ENCODE measurements at regions not wholly inside any gene's neighbourhood (a gene's known extent, or its start where the extent isn't known, plus 50 kb on each side); places are given as distances from the start of the nearest gene placed in this dataset.

DNA sequence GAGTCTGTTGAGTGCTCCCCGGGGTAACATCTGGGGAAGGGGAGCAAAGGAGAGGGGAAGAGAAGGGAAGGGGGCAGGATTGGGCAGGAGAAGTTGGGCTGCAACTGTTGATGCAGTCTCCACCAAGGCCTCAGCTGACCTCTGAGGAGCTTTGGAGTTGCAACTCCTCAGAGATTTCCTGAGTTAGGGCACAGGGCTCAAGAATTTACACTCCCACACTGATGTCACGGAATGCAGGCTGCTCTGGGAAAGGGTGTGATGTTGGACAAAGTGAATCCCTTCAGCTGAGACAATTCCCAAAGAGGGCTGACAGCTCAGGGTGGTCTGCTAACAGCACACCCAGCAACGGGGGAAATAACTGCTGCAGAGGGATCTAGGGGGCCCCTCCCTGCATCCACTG is 295.6 kb downstream of the PCNX1 start:
- Histone ChIP-seq H3K4me3 (ENCODE audit: extremely low read depth, insufficient read depth, low read length, poor library complexity, severe bottlenecking) (no peak overlapping the region), H3K9me3 (ENCODE audit: control insufficient read depth, low read length) (peaks cover 8% of the 10 kb centered on the region), H3K4me1 (ENCODE audit: control insufficient read depth, insufficient read depth, low read length, poor library complexity, severe bottlenecking) (peaks cover 9% of the 10 kb centered on the region), H3K36me3 (ENCODE audit: control insufficient read depth, insufficient read depth, low read length) (no peaks in the 10 kb centered on the region), H3K27ac (ENCODE audit: low read depth, low read length, severe bottlenecking) (no peak overlapping the region)
- WGBS, 2 experiments (ENCODE audit: insufficient coverage in 2 of 2) = 81 to 88% methylated on average over 2 to 3 of the region's 3 CpGs

GRCh38 chr14:71203306-71203705 is 296.0 kb downstream of the PCNX1 start:
- 90 to 95% methylated on average over 6 of the region's 6 CpGs for WGBS, 2 experiments (ENCODE audit: insufficient coverage in 2 of 2)
- H3K36me3 ChIP-seq (ENCODE audit: control insufficient read depth, insufficient read depth, low read length) = no peaks in the 10 kb centered on the region
- H3K27ac ChIP-seq (ENCODE audit: low read depth, low read length, severe bottlenecking) = no peak overlapping the region
- H3K4me1 ChIP-seq (ENCODE audit: control insufficient read depth, insufficient read depth, low read length, poor library complexity, severe bottlenecking) = peaks cover 9% of the 10 kb centered on the region
- H3K4me3 ChIP-seq (ENCODE audit: extremely low read depth, insufficient read depth, low read length, poor library complexity, severe bottlenecking) = no peak overlapping the region
- H3K9me3 ChIP-seq (ENCODE audit: control insufficient read depth, low read length) = peaks cover 8% of the 10 kb centered on the region

DNA sequence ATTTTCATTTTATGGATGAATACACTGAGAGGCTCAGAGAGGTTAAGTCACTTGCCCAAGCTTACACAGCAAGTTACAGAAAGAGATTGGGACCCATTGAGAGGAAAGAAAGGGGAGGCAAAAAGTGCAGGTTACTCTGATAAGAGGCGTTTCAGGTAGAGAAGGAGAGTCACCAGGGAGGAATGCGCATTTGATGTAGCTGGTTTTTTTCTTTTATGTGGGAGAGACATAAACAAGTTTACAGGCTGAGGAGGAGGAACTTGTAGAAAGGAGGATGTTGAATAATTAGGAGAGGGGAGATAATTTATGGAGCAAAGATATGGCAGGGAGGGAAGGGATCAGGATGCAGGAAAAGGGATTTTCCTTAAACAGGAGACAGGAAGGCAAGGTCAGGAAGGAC is 297.0 kb downstream of the PCNX1 start:
- Histone ChIP-seq H3K4me3 (ENCODE audit: extremely low read depth, insufficient read depth, low read length, poor library complexity, severe bottlenecking) (no peak overlapping the region), H3K27ac (ENCODE audit: low read depth, low read length, severe bottlenecking) (no peak overlapping the region), H3K9me3 (ENCODE audit: control insufficient read depth, low read length) (peaks cover 3% of the 10 kb centered on the region), H3K36me3 (ENCODE audit: control insufficient read depth, insufficient read depth, low read length) (no peaks in the 10 kb centered on the region), H3K4me1 (ENCODE audit: control insufficient read depth, insufficient read depth, low read length, poor library complexity, severe bottlenecking) (peaks cover 9% of the 10 kb centered on the region)
- WGBS, 2 experiments (ENCODE audit: insufficient coverage in 2 of 2) = 76 to 81% methylated on average over 2 of the region's 2 CpGs

DNA sequence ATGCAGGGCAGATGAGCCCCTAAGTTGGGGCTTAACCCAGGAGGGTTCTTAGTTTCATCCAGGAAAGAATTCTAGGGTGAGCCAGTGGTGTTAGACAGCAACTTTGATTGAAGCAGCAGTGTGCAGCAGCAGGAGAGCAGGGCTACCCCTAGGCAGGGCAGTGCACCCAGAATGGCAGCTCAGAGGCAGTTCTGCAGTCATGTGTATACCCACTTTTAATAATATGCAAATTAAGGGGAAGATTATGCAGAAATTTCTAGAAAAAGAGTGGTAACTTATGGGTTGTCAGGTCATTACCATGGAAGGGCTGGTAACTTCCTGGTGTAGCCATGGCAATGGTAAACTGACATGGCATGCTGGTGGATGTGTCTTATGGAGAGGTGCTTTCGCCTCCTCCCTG is 297.5 kb downstream of the PCNX1 start:
- Histone ChIP-seq H3K36me3 (ENCODE audit: control insufficient read depth, insufficient read depth, low read length) (no peaks in the 10 kb centered on the region), H3K4me1 (ENCODE audit: control insufficient read depth, insufficient read depth, low read length, poor library complexity, severe bottlenecking) (peaks cover 9% of the 10 kb centered on the region), H3K4me3 (ENCODE audit: extremely low read depth, insufficient read depth, low read length, poor library complexity, severe bottlenecking) (no peak overlapping the region), H3K9me3 (ENCODE audit: control insufficient read depth, low read length) (no peaks in the 10 kb centered on the region), H3K27ac (ENCODE audit: low read depth, low read length, severe bottlenecking) (no peak overlapping the region)
- WGBS, 2 experiments (ENCODE audit: insufficient coverage in 2 of 2) = no CpG with 5 or more reads among the region's 1 CpG

DNA sequence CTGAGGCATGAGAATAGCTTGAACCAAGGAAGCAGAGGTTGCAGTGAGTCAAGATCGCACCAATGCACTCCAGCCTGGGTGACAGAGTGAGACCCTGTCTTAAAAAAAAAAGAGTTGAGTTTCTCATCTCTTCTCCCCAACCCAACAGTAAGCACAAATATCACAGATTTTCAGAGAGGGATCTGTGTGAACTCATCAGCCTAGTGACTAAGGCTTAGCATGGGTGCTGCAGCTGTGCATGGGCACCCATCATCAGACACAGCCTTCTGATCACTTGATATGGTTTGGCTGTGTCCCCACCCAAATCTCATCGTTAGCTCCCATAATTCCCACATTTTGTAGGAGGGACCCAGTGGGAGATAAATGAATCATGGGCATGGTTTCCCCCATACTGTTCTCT is 298.9 kb downstream of the PCNX1 start:
- Histone ChIP-seq H3K27ac (ENCODE audit: low read depth, low read length, severe bottlenecking) (no peak overlapping the region), H3K9me3 (ENCODE audit: control insufficient read depth, low read length) (no peaks in the 10 kb centered on the region), H3K36me3 (ENCODE audit: control insufficient read depth, insufficient read depth, low read length) (no peaks in the 10 kb centered on the region), H3K4me3 (ENCODE audit: extremely low read depth, insufficient read depth, low read length, poor library complexity, severe bottlenecking) (no peak overlapping the region), H3K4me1 (ENCODE audit: control insufficient read depth, insufficient read depth, low read length, poor library complexity, severe bottlenecking) (peaks cover 9% of the 10 kb centered on the region)
- 100% methylated on average over 1 of the region's 2 CpGs for WGBS, 2 experiments (ENCODE audit: insufficient coverage in 2 of 2)

- no peak overlapping the region for H3K4me3 ChIP-seq (ENCODE audit: extremely low read depth, insufficient read depth, low read length, poor library complexity, severe bottlenecking)
- no peaks in the 10 kb centered on the region for H3K36me3 ChIP-seq (ENCODE audit: control insufficient read depth, insufficient read depth, low read length)
- H3K27ac ChIP-seq (ENCODE audit: low read depth, low read length, severe bottlenecking) = no peak overlapping the region
- H3K9me3 ChIP-seq (ENCODE audit: control insufficient read depth, low read length) = no peaks in the 10 kb centered on the region
- 91 to 95% methylated on average over 7 of the region's 7 CpGs for WGBS, 2 experiments (ENCODE audit: insufficient coverage in 2 of 2)
- peaks cover 9% of the 10 kb centered on the region for H3K4me1 ChIP-seq (ENCODE audit: control insufficient read depth, insufficient read depth, low read length, poor library complexity, severe bottlenecking)
These were observed 299.6 kb downstream of the PCNX1 start for GRCh38 chr14:71206766-71207371.

DNA sequence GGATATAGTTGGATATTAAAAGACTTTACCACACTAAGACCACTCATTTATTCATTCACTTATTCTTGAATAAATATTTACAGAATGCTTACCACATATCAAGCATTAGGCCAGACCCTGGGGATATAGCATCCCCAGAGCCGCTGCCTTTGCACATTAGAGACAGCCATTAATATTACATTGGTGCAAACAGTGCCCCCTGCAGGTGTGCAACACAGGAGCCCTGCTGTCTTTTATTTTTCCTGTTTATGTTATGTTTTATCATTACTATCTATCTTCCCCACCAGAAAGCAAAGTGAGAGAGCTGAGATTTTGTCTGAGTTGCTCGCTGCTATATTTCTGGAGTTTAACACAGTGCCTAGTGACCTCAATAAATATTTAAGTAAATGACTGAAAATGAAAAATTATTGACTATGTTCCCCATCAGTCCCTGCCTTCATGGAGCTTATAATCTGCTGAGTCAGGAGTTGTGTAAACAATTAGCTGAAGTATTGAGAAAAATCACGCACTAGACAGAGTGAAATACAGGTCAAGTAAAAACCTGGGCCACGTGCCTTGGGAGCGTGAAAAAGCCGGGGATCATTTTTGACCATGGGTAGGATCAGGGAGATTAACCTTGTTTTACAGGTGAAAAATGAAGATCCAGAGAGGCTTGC is 301.6 kb downstream of the PCNX1 start:
- WGBS, 2 experiments (ENCODE audit: insufficient coverage in 2 of 2) = 93 to 97% methylated on average over 5 of the region's 6 CpGs

DNA sequence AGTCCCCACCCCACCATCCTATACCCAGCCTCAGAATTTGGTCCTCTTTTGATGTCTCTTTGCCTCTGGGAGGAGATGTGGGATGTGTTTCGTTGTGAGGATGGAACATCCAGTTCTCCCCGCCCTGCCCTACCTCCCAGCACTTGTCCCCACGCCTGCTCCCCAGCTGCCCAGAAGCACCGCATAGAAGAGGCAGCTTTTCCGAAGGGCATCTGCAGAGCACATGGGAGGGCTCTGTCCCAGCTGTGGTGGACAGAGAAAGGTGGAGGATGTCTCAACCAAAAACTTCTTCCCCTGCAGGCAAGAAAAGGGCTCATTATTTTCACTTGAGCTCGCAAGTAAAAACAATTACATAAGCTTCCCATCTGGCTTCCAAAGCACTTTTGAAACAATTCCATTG is 302.6 kb downstream of the PCNX1 start:
- H3K4me3 ChIP-seq (ENCODE audit: extremely low read depth, insufficient read depth, low read length, poor library complexity, severe bottlenecking) = no peak overlapping the region
- WGBS, 2 experiments (ENCODE audit: insufficient coverage in 2 of 2) = 87 to 100% methylated on average over 1 to 3 of the region's 6 CpGs
- no peaks in the 10 kb centered on the region for H3K9me3 ChIP-seq (ENCODE audit: control insufficient read depth, low read length)
- H3K4me1 ChIP-seq (ENCODE audit: control insufficient read depth, insufficient read depth, low read length, poor library complexity, severe bottlenecking) = peaks cover 3% of the 10 kb centered on the region
- no peaks in the 10 kb centered on the region for H3K36me3 ChIP-seq (ENCODE audit: control insufficient read depth, insufficient read depth, low read length)
- no peak overlapping the region for H3K27ac ChIP-seq (ENCODE audit: low read depth, low read length, severe bottlenecking)

More for the DNA sequence above, 301.6 kb downstream of the PCNX1 start:
- Histone ChIP-seq H3K4me3 (ENCODE audit: extremely low read depth, insufficient read depth, low read length, poor library complexity, severe bottlenecking) (no peak overlapping the region), H3K27ac (ENCODE audit: low read depth, low read length, severe bottlenecking) (no peak overlapping the region), H3K36me3 (ENCODE audit: control insufficient read depth, insufficient read depth, low read length) (no peaks in the 10 kb centered on the region), H3K9me3 (ENCODE audit: control insufficient read depth, low read length) (no peaks in the 10 kb centered on the region), H3K4me1 (ENCODE audit: control insufficient read depth, insufficient read depth, low read length, poor library complexity, severe bottlenecking) (peaks cover 7% of the 10 kb centered on the region)

DNA sequence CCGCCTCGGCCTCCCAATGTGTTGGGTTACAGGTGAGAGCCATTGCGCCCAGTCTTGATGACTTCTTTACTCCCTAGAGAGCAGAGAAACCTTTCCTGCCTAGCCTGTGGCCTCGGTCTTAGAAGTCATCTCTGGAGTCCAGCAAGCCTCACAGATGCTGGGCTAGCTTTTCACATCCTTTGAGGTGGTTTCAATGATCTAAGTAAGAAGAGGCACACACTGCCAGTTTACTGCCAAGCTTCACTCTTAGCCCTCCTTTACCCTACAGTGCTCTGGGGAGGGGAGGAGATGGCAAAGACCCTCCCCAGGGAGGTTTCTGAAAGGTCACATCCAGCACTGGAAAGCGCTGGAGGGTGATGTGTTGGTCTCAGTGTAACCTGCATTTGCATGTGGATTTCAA is 304.8 kb downstream of the PCNX1 start:
- Histone ChIP-seq H3K4me3 (ENCODE audit: extremely low read depth, insufficient read depth, low read length, poor library complexity, severe bottlenecking) (no peak overlapping the region), H3K4me1 (ENCODE audit: control insufficient read depth, insufficient read depth, low read length, poor library complexity, severe bottlenecking) (peaks cover 3% of the 10 kb centered on the region), H3K36me3 (ENCODE audit: control insufficient read depth, insufficient read depth, low read length) (no peaks in the 10 kb centered on the region), H3K27ac (ENCODE audit: low read depth, low read length, severe bottlenecking) (no peak overlapping the region), H3K9me3 (ENCODE audit: control insufficient read depth, low read length) (peaks cover 3% of the 10 kb centered on the region)
- 89 to 97% methylated on average over 5 of the region's 5 CpGs for WGBS, 2 experiments (ENCODE audit: insufficient coverage in 2 of 2)

GRCh38 chr14:71212683-71213107 is 305.4 kb downstream of the PCNX1 start:
- H3K4me1 ChIP-seq (ENCODE audit: control insufficient read depth, insufficient read depth, low read length, poor library complexity, severe bottlenecking) = peaks cover 3% of the 10 kb centered on the region
- peaks cover 3% of the 10 kb centered on the region for H3K9me3 ChIP-seq (ENCODE audit: control insufficient read depth, low read length)
- no peak overlapping the region for H3K27ac ChIP-seq (ENCODE audit: low read depth, low read length, severe bottlenecking)
- H3K4me3 ChIP-seq (ENCODE audit: extremely low read depth, insufficient read depth, low read length, poor library complexity, severe bottlenecking) = no peak overlapping the region
- WGBS, 2 experiments (ENCODE audit: insufficient coverage in 2 of 2) = 68 to 75% methylated on average over 9 to 10 of the region's 10 CpGs
- H3K36me3 ChIP-seq (ENCODE audit: control insufficient read depth, insufficient read depth, low read length) = no peaks in the 10 kb centered on the region

DNA sequence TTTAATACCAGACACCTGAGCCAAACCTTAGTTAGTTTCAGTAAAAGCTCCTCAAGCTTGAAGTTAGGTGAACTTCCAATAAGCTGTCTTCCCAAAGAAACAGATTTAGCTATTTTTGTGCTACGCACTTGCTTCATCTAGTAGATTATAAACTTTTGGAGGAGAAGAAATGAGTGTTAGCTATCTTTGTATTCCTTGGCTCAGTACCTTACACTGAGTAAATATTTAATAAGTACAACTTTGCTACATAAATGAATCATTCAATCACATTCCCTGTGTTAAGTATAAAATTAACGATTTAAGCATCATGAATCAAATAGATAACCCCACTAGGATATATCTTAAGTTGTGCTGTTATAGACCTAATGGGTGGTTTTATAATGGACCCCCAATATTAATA is 307.0 kb downstream of the PCNX1 start:
- H3K4me3 ChIP-seq (ENCODE audit: extremely low read depth, insufficient read depth, low read length, poor library complexity, severe bottlenecking) = no peak overlapping the region
- peaks cover 3% of the 10 kb centered on the region for H3K9me3 ChIP-seq (ENCODE audit: control insufficient read depth, low read length)
- no peaks in the 10 kb centered on the region for H3K36me3 ChIP-seq (ENCODE audit: control insufficient read depth, insufficient read depth, low read length)
- H3K4me1 ChIP-seq (ENCODE audit: control insufficient read depth, insufficient read depth, low read length, poor library complexity, severe bottlenecking) = peaks cover 3% of the 10 kb centered on the region
- no CpG with 5 or more reads among the region's 2 CpGs for WGBS, 2 experiments (ENCODE audit: insufficient coverage in 2 of 2)
- H3K27ac ChIP-seq (ENCODE audit: low read depth, low read length, severe bottlenecking) = no peak overlapping the region

Data from mesodermal cell (in vitro differentiated cells).